Neural cell (in vitro differentiated cells): ENCODE measurements at regions not wholly inside any gene's neighbourhood (a gene's known extent, or its start where the extent isn't known, plus 50 kb on each side); places are given as distances from the start of the nearest gene placed in this dataset.

Experiments used
- EP300 ChIP-seq: fragments of 450-650 bp; conservative IDR thresholded peaks from 2 replicates; pipeline ENCODE4 v1.6.1; 2014; ENCODE audit warnings: antibody characterized with exemption, mild to moderate bottlenecking, moderate library complexity; ENCODE audit not compliant: poor library complexity, severe bottlenecking
- EZH2 ChIP-seq: fragments of 200-600, 300-800 bp; shearing (Covaris generic), sonication (generic); IDR thresholded peaks from 2 replicates; pipeline ENCODE4 v1.6.1; 2014; ENCODE audit warnings: antibody characterized with exemption, low read length, borderline replicate concordance, mild to moderate bottlenecking; ENCODE audit not compliant: insufficient read depth, poor library complexity, severe bottlenecking
- MXI1 ChIP-seq: fragments of 450-650 bp; conservative IDR thresholded peaks from 2 replicates; pipeline ENCODE4 v1.6.1; 2014; ENCODE audit warnings: antibody characterized with exemption, mild to moderate bottlenecking; ENCODE audit not compliant: poor library complexity, severe bottlenecking
- POLR2AphosphoS5 ChIP-seq: IDR thresholded peaks from 2 replicates; pipeline ENCODE4 v1.6.1; 2012
- RAD21 ChIP-seq: fragments of 450-650 bp; conservative IDR thresholded peaks from 2 replicates; pipeline ENCODE4 v1.6.1; 2014; ENCODE audit warnings: antibody characterized with exemption, mild to moderate bottlenecking, moderate library complexity
- SMC3 ChIP-seq: fragments of 450-650 bp; conservative IDR thresholded peaks from 2 replicates; pipeline ENCODE4 v1.6.1; 2014; ENCODE audit warnings: antibody characterized with exemption, mild to moderate bottlenecking, moderate library complexity; ENCODE audit not compliant: poor library complexity
- TAF1 ChIP-seq: IDR thresholded peaks from 2 replicates; pipeline ENCODE4 v1.6.1; 2012; ENCODE audit warnings: low read depth
- TF ChIP-seq, protein P1 (sequence below): fragments of 450-650 bp; IDR thresholded peaks from 2 replicates; pipeline ENCODE4 v1.5.1; 2014; ENCODE audit warnings: antibody characterized with exemption, mild to moderate bottlenecking, moderate library complexity; ENCODE audit not compliant: poor library complexity, severe bottlenecking
- TF ChIP-seq, protein P2 (sequence below): IDR thresholded peaks from 2 replicates; pipeline ENCODE4 v1.6.1; 2012; ENCODE audit warnings: borderline replicate concordance

DNA sequence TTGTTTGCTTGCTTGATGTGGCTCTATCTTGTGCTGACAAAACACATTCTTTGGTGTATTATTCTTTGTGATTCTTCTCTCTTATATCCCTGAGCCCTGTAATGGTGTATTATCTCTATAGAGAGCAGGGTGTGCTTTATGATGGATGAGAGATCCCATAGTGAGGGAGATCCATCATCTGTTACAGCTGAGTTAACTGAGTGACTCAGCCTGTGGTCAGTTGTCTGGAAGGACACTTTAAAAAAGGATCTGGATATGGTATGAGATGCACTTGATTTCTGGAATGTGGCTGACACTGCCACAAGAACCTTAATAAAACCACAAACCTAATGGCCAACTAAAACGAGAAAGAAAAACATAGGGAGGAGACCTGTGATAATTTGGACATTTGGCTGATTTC is 461.4 kb upstream of the SYT1 start:
- TF ChIP-seq, protein P1, sequence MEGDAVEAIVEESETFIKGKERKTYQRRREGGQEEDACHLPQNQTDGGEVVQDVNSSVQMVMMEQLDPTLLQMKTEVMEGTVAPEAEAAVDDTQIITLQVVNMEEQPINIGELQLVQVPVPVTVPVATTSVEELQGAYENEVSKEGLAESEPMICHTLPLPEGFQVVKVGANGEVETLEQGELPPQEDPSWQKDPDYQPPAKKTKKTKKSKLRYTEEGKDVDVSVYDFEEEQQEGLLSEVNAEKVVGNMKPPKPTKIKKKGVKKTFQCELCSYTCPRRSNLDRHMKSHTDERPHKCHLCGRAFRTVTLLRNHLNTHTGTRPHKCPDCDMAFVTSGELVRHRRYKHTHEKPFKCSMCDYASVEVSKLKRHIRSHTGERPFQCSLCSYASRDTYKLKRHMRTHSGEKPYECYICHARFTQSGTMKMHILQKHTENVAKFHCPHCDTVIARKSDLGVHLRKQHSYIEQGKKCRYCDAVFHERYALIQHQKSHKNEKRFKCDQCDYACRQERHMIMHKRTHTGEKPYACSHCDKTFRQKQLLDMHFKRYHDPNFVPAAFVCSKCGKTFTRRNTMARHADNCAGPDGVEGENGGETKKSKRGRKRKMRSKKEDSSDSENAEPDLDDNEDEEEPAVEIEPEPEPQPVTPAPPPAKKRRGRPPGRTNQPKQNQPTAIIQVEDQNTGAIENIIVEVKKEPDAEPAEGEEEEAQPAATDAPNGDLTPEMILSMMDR = no peak
- TF ChIP-seq EZH2 (no peak), TAF1 (no peak), POLR2AphosphoS5 (no peak), MXI1 (no peak), EP300 (no peak), RAD21 (no peak), SMC3 (no peak)
- TF ChIP-seq, protein P2, sequence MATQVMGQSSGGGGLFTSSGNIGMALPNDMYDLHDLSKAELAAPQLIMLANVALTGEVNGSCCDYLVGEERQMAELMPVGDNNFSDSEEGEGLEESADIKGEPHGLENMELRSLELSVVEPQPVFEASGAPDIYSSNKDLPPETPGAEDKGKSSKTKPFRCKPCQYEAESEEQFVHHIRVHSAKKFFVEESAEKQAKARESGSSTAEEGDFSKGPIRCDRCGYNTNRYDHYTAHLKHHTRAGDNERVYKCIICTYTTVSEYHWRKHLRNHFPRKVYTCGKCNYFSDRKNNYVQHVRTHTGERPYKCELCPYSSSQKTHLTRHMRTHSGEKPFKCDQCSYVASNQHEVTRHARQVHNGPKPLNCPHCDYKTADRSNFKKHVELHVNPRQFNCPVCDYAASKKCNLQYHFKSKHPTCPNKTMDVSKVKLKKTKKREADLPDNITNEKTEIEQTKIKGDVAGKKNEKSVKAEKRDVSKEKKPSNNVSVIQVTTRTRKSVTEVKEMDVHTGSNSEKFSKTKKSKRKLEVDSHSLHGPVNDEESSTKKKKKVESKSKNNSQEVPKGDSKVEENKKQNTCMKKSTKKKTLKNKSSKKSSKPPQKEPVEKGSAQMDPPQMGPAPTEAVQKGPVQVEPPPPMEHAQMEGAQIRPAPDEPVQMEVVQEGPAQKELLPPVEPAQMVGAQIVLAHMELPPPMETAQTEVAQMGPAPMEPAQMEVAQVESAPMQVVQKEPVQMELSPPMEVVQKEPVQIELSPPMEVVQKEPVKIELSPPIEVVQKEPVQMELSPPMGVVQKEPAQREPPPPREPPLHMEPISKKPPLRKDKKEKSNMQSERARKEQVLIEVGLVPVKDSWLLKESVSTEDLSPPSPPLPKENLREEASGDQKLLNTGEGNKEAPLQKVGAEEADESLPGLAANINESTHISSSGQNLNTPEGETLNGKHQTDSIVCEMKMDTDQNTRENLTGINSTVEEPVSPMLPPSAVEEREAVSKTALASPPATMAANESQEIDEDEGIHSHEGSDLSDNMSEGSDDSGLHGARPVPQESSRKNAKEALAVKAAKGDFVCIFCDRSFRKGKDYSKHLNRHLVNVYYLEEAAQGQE = no peak
